Panc1 (cell line): ENCODE measurements at regions not wholly inside any gene's neighbourhood (a gene's known extent, or its start where the extent isn't known, plus 50 kb on each side); places are given as distances from the start of the nearest gene placed in this dataset.

Source experiments
- ATAC-seq: fragments of 200-7000 bp; cut with Tn5 transposase; 2 replicates; pipeline ENCODE4 v1.9.1; 2020; ENCODE audit warnings: mild to moderate bottlenecking, moderate library complexity
- BruUV-seq: library from RNA; stranded (reverse); fragments of 400-500 nt; replicated peaks from 2 replicates; lab custom pipeline; 2021; lab: Mats Ljungman, UMichigan
- CTCF ChIA-PET: fragments of 300-600 bp; sonication (Branson Sonifier 250); formaldehyde crosslinking; loops from one replicate; lab custom pipeline; 2022; ENCODE audit warnings: antibody characterized with exemption; lab: Charles Lee
- POLR2A ChIA-PET: fragments of 300-600 bp; sonication (Branson Sonifier 250); formaldehyde crosslinking; loops from one replicate; lab custom pipeline; 2022; ENCODE audit warnings: antibody characterized with exemption; lab: Charles Lee
- DNase-seq: peaks from one replicate; pipeline ENCODE4 v3.0.0-alpha.2; 2010; ENCODE audit warnings: low read depth, low spot score
- H3K27ac ChIP-seq: 2 replicates; pipeline ENCODE4 v1.5.1; 2011; ENCODE audit warnings: mild to moderate bottlenecking, low read length, inconsistent platforms
- H3K27me3 ChIP-seq: fragments of 200-500 bp; sonication (Bioruptor generic); 2 replicates; pipeline ENCODE4 v1.6.0; 2014; ENCODE audit warnings: low read length, inconsistent platforms; ENCODE audit not compliant: control insufficient read depth, insufficient read depth
- H3K36me3 ChIP-seq: fragments of 200-500 bp; sonication (Bioruptor generic); 2 replicates; pipeline ENCODE4 v1.5.1; 2014; ENCODE audit warnings: inconsistent platforms, mild to moderate bottlenecking, low read length, moderate library complexity; ENCODE audit not compliant: control insufficient read depth, insufficient read depth
- H3K4me1 ChIP-seq: 2 replicates; pipeline ENCODE4 v1.5.1; 2011; ENCODE audit warnings: inconsistent platforms, mild to moderate bottlenecking, low read length, moderate library complexity; ENCODE audit not compliant: control insufficient read depth, insufficient read depth
- H3K4me3 ChIP-seq, 2 experiments: 2 replicates each; pipeline ENCODE4 v1.5.1; 2011 to 2012; ENCODE audit warnings: low read depth in 2 of 2, low read length in 2 of 2, mild to moderate bottlenecking in 2 of 2, inconsistent platforms in 1 of 2, moderate library complexity in 1 of 2
- H3K9me3 ChIP-seq: fragments of 200-500 bp; sonication (Bioruptor generic); 2 replicates; pipeline ENCODE4 v1.5.1; 2014; ENCODE audit warnings: low read depth, mild to moderate bottlenecking, inconsistent platforms, low read length, moderate library complexity; ENCODE audit not compliant: control insufficient read depth, insufficient read depth
- POLR2AphosphoS5 ChIP-seq: IDR thresholded peaks from 2 replicates; pipeline ENCODE4 v1.6.1; 2012; ENCODE audit warnings: mild to moderate bottlenecking, low read depth, low read length, moderate library complexity
- SIN3A ChIP-seq: IDR thresholded peaks from 2 replicates; pipeline ENCODE4 v1.6.1; 2012; ENCODE audit warnings: low read depth, mild to moderate bottlenecking, low read length, moderate library complexity, borderline replicate concordance; ENCODE audit not compliant: insufficient read depth
- TCF7L2 ChIP-seq: IDR thresholded peaks from 2 replicates; pipeline ENCODE4 v1.6.1; 2011; ENCODE audit warnings: mild to moderate bottlenecking, low read depth, low read length, inconsistent platforms
- in situ Hi-C: cut with HindIII; loops from 2 replicates; pipeline ENCODE4 v1.10.0; 2016; ENCODE audit warnings: low sequenced_read_pairs, low pct_unique_long_range_greater_than_20kb
- intact Hi-C: fragments of 100-400 bp; cut with micrococcal nuclease; formaldehyde crosslinking; loops from one replicate; pipeline ENCODE4 v1.10.0; 2022; ENCODE audit not compliant: unreplicated experiment
- TF ChIP-seq, protein P1 (sequence below): fragments of 450-650 bp; IDR thresholded peaks from 2 replicates; pipeline ENCODE4 v1.5.1; 2017; ENCODE audit warnings: mild to moderate bottlenecking
- TF ChIP-seq, protein P2 (sequence below), 2 experiments: IDR thresholded peaks; 2 replicates each; pipeline ENCODE4 v1.6.1; 2011 to 2012; ENCODE audit warnings: low read depth in 2 of 2, control low read depth in 1 of 2, low read length in 1 of 2, mild to moderate bottlenecking in 1 of 2, moderate library complexity in 1 of 2; ENCODE audit not compliant: insufficient read depth in 1 of 2

DNA sequence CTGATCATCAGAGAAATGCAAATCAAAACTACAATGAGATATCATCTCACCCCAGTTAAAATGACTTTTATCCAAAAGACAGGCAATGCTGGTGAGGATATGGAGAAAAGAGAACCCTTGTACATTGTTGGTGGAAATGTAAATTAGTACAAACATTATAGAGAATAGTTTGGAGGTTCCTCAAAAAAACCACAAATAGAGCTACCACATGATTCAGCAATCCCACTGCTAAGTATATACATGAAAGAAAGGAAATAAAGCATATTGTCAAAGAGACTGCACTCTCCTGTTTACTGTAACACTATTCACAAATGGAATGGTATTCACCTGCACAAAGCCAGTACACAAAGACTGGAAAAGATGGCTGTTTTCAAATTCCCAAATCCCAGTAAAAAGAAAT lies 1233.7 kb downstream of the PCDH17 start:
- DNase-seq (no peak), ATAC-seq (no peak)
- Histone ChIP-seq H3K9me3 (no peaks in the 10 kb centered on the region), H3K27ac (no peak overlapping the region), H3K27me3 (no peaks in the 10 kb centered on the region), H3K4me1 (no peaks in the 10 kb centered on the region), H3K4me3 (no peak overlapping the region), H3K36me3 (no peaks in the 10 kb centered on the region)
- ChIA-PET CTCF (no interaction called here), POLR2A (no interaction called here)
- TF ChIP-seq POLR2AphosphoS5 (no peak), SIN3A (no peak), TCF7L2 (no peak)
- TF ChIP-seq, protein P1, sequence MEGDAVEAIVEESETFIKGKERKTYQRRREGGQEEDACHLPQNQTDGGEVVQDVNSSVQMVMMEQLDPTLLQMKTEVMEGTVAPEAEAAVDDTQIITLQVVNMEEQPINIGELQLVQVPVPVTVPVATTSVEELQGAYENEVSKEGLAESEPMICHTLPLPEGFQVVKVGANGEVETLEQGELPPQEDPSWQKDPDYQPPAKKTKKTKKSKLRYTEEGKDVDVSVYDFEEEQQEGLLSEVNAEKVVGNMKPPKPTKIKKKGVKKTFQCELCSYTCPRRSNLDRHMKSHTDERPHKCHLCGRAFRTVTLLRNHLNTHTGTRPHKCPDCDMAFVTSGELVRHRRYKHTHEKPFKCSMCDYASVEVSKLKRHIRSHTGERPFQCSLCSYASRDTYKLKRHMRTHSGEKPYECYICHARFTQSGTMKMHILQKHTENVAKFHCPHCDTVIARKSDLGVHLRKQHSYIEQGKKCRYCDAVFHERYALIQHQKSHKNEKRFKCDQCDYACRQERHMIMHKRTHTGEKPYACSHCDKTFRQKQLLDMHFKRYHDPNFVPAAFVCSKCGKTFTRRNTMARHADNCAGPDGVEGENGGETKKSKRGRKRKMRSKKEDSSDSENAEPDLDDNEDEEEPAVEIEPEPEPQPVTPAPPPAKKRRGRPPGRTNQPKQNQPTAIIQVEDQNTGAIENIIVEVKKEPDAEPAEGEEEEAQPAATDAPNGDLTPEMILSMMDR = no peak
- TF ChIP-seq, protein P2, sequence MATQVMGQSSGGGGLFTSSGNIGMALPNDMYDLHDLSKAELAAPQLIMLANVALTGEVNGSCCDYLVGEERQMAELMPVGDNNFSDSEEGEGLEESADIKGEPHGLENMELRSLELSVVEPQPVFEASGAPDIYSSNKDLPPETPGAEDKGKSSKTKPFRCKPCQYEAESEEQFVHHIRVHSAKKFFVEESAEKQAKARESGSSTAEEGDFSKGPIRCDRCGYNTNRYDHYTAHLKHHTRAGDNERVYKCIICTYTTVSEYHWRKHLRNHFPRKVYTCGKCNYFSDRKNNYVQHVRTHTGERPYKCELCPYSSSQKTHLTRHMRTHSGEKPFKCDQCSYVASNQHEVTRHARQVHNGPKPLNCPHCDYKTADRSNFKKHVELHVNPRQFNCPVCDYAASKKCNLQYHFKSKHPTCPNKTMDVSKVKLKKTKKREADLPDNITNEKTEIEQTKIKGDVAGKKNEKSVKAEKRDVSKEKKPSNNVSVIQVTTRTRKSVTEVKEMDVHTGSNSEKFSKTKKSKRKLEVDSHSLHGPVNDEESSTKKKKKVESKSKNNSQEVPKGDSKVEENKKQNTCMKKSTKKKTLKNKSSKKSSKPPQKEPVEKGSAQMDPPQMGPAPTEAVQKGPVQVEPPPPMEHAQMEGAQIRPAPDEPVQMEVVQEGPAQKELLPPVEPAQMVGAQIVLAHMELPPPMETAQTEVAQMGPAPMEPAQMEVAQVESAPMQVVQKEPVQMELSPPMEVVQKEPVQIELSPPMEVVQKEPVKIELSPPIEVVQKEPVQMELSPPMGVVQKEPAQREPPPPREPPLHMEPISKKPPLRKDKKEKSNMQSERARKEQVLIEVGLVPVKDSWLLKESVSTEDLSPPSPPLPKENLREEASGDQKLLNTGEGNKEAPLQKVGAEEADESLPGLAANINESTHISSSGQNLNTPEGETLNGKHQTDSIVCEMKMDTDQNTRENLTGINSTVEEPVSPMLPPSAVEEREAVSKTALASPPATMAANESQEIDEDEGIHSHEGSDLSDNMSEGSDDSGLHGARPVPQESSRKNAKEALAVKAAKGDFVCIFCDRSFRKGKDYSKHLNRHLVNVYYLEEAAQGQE (IDR thresholded peaks at IDR 0.05; ENCODE audit: insufficient read depth in 1 of 2, low read depth in 2 of 2, low read length in 1 of 2) = no peak
- intact Hi-C loops (no loop called here), in situ Hi-C loops (no loop called here)
- no TSS peak for BruUV-seq

DNA sequence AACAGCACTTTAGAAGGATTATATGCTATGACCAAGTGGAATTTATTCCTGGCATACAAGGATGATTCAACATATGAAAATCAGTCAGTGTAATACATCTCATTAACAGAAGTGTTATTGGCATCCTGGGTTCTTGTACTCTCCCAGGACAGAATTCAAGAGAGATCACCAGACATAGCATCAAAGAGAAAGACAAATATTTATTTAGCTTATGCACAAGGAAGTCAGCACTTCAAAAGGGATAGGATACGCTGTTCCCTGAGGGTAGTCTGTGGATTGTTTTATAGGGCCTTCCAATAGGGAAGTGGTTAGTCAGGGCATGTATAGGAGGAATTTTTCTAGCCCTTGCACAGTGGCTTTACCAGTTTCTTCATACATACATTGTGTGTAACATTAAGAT lies 1238.0 kb downstream of the PCDH17 start:
- Histone ChIP-seq H3K4me1 (no peaks in the 10 kb centered on the region), H3K36me3 (no peaks in the 10 kb centered on the region), H3K9me3 (no peaks in the 10 kb centered on the region), H3K4me3 (no peak overlapping the region), H3K27me3 (no peaks in the 10 kb centered on the region), H3K27ac (no peak overlapping the region)
- ChIA-PET CTCF (no interaction called here), POLR2A (no interaction called here)
- intact Hi-C loops (no loop called here), in situ Hi-C loops (no loop called here)
- no peak for TF ChIP-seq TCF7L2
- ATAC-seq = no peak
- BruUV-seq = no TSS peak
- DNase-seq = no peak

DNA sequence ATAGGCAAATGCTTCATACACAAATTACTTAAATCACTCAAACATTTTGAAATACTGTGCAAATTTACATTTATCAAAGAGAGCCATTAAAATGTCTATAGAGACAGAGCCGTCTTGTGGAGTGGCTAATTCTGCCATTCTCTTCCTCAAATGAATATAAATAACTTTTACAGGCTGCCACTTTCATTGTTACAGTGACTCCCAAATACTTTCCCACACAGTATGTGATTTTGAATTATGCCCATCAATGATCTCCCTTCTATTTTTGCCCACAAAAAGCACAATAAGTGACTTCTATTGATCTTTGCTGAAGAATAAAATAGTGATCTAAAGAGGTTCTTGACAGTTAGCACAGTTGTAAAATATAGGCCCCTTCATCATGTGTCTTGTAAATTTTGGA lies 1244.9 kb downstream of the PCDH17 start:
- Histone ChIP-seq H3K4me1 (no peaks in the 10 kb centered on the region), H3K9me3 (no peaks in the 10 kb centered on the region), H3K36me3 (no peaks in the 10 kb centered on the region), H3K27ac (no peak overlapping the region), H3K4me3 (no peak overlapping the region), H3K27me3 (no peaks in the 10 kb centered on the region)
- TF ChIP-seq, protein P2 (IDR thresholded peaks at IDR 0.05; ENCODE audit: insufficient read depth in 1 of 2, low read depth in 2 of 2, low read length in 1 of 2) = no peak
- TF ChIP-seq SIN3A = no peak
- no peak for TF ChIP-seq TCF7L2
- no peak for TF ChIP-seq POLR2AphosphoS5
- TF ChIP-seq, protein P1 = no peak
- DNase-seq = no peak
- in situ Hi-C loops (no loop called here), intact Hi-C loops (no loop called here)
- POLR2A ChIA-PET = no interaction called here
- BruUV-seq = no TSS peak
- no peak for ATAC-seq
- CTCF ChIA-PET = no interaction called here
